HUES48 (cell line): ENCODE measurements at regions not wholly inside any gene's neighbourhood (a gene's known extent, or its start where the extent isn't known, plus 50 kb on each side); places are given as distances from the start of the nearest gene placed in this dataset.

Experiments used
- H3K27ac ChIP-seq: one replicate; pipeline ENCODE4 v1.7.0; 2013; ENCODE audit warnings: low read depth, low read length, inconsistent platforms
- H3K27me3 ChIP-seq: 2 replicates; pipeline ENCODE4 v1.6.1; 2013; ENCODE audit warnings: mild to moderate bottlenecking, low read length; ENCODE audit not compliant: control insufficient read depth, insufficient read depth
- H3K36me3 ChIP-seq: 2 replicates; pipeline ENCODE4 v1.6.1; 2013; ENCODE audit warnings: low read length; ENCODE audit not compliant: control insufficient read depth, insufficient read depth
- H3K4me1 ChIP-seq: 2 replicates; pipeline ENCODE4 v1.6.1; 2013; ENCODE audit warnings: mild to moderate bottlenecking, low read length; ENCODE audit not compliant: control insufficient read depth, insufficient read depth
- H3K4me3 ChIP-seq: 2 replicates; pipeline ENCODE4 v1.5.1; 2013; ENCODE audit warnings: mild to moderate bottlenecking, low read depth, low read length
- H3K9ac ChIP-seq: 2 replicates; pipeline ENCODE4 v1.6.1; 2013; ENCODE audit warnings: mild to moderate bottlenecking, low read depth, low read length, moderate library complexity
- H3K9me3 ChIP-seq: 2 replicates; pipeline ENCODE4 v1.6.1; 2013; ENCODE audit warnings: low read length; ENCODE audit not compliant: control insufficient read depth, insufficient read depth

- no peak overlapping the region for H3K4me3 ChIP-seq
- H3K9me3 ChIP-seq: peaks cover 6% of the 10 kb centered on the region; the same call in 1 of the 2 replicates
These were observed 185.4 kb downstream of the FBXO15 start for GRCh38 chr18:73962256-73962655.

DNA sequence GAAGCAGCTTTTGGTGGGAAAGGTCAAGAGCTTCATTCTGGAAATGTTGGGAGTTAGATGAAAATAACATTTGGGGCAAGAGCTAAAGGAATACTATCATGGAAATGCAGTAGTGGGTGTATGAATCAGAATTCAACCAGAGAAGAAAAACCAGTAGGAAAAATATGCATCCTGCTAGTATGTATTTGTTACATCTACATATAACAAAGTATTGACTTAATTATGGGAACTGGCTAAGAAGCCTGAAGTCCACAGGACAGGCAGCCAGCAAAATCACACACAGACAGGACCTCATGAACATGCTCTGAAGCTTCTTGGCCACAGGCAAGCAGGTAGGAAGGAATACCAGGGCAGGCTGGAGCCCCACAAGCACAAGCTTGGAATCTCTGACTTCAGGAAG lies 185.8 kb downstream of the FBXO15 start:
- Histone ChIP-seq H3K27ac (no peak overlapping the region), H3K27me3 (no peaks in the 10 kb centered on the region), H3K4me3 (no peak overlapping the region), H3K36me3 (no peaks in the 10 kb centered on the region), H3K4me1 (peaks cover 8% of the 10 kb centered on the region), H3K9ac (no peak overlapping the region), H3K9me3 (peaks cover 6% of the 10 kb centered on the region; the same call in 1 of the 2 replicates)

More at GRCh38 chr18:73962256-73962655, 185.4 kb downstream of the FBXO15 start:
- H3K4me1 ChIP-seq: peaks cover 3% of the 10 kb centered on the region
- H3K9ac ChIP-seq: no peak overlapping the region
- no peaks in the 10 kb centered on the region for H3K36me3 ChIP-seq
- H3K27ac ChIP-seq: no peak overlapping the region
- H3K27me3 ChIP-seq: no peaks in the 10 kb centered on the region

GRCh38 chr18:73959352-73959751 lies 188.3 kb downstream of the FBXO15 start:
- Histone ChIP-seq H3K4me1 (peaks cover 14% of the 10 kb centered on the region), H3K9ac (no peak overlapping the region), H3K9me3 (peaks cover 6% of the 10 kb centered on the region; the same call in 1 of the 2 replicates), H3K4me3 (no peak overlapping the region), H3K36me3 (no peaks in the 10 kb centered on the region), H3K27me3 (no peaks in the 10 kb centered on the region), H3K27ac (no peak overlapping the region)

DNA sequence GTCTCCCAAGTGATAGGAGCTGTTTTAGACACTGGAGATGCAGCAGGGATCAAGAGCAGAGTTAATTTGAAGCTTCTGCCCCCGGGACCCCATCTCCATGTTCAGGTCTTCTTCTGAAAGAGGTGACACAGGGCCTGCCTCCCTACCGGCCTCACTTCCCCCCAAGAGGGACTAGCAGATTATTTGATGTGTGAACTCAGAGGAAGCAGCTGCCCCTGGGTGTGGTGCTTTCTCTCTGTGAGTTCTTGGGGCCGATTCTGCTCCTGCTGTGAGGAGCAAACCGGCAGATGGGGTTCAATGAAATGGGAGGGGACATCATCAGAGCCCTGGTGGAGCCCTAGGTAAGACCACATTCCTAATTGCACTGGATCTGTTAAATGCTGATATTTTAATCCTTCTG lies 193.4 kb downstream of the FBXO15 start:
- H3K27me3 ChIP-seq: no peaks in the 10 kb centered on the region
- peaks cover 14% of the 10 kb centered on the region for H3K4me1 ChIP-seq
- no peaks in the 10 kb centered on the region for H3K9me3 ChIP-seq
- no peak overlapping the region for H3K27ac ChIP-seq
- no peak overlapping the region for H3K9ac ChIP-seq
- H3K36me3 ChIP-seq: no peaks in the 10 kb centered on the region
- H3K4me3 ChIP-seq: no peak overlapping the region

GRCh38 chr18:73952296-73952946 lies 195.2 kb downstream of the FBXO15 start:
- peaks cover 12% of the 10 kb centered on the region for H3K4me1 ChIP-seq
- no peak overlapping the region for H3K27ac ChIP-seq
- H3K27me3 ChIP-seq: no peaks in the 10 kb centered on the region
- H3K9me3 ChIP-seq: no peaks in the 10 kb centered on the region
- no peak overlapping the region for H3K9ac ChIP-seq
- H3K4me3 ChIP-seq: no peak overlapping the region
- no peaks in the 10 kb centered on the region for H3K36me3 ChIP-seq

DNA sequence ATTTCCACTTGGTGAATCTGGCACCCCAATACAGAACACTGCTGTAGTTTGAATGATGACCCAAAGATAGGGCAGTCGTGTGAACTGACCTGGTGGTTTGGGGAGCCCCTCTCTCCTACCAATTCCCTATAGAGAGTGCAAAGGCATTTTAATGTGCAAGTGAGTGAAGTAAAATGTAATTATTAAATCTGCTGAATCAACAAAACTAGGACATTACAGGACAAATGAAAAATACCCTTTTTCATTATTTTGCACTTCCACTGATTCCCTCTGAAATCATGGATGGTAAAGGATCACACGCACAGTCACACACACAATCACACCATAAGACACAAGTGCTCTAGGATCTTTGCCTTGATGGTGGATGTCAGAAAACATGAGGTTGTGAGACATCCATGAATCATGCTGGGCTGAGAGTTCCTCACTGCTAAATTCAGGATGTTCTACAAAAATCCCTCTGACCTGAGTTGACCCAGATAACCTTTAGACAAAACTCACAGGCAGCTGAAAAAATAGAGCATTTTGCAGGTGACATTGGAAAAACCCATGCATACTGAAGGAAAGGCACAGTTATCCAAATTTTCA lies 197.4 kb downstream of the FBXO15 start:
- Histone ChIP-seq H3K4me3 (no peak overlapping the region), H3K9me3 (no peaks in the 10 kb centered on the region), H3K9ac (no peak overlapping the region), H3K27me3 (no peaks in the 10 kb centered on the region), H3K36me3 (no peaks in the 10 kb centered on the region), H3K4me1 (no peaks in the 10 kb centered on the region), H3K27ac (no peak overlapping the region)

- Histone ChIP-seq H3K9me3 (no peaks in the 10 kb centered on the region), H3K36me3 (no peaks in the 10 kb centered on the region), H3K4me3 (no peak overlapping the region), H3K9ac (no peak overlapping the region), H3K27me3 (no peaks in the 10 kb centered on the region), H3K4me1 (no peaks in the 10 kb centered on the region), H3K27ac (no peak overlapping the region)
These were observed 199.1 kb downstream of the FBXO15 start for GRCh38 chr18:73948497-73948896.

DNA sequence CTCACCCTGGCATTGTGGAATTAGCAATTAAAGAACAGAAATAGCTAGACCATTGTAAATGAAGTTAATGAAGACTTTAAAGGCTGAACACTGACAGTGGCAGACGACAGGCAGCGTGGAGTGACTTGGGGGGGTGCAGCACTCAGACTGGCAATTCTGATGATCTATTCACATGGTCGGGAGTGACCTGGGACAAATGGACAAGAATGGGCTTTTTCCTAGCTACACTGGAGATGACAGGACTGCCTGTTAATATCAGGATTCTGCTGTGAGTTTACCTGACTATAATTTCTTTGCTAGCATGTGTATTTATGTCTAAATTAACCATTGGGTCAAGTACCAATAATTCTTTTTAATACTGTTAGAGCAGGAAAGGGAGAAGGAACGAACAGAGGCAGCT lies 199.6 kb downstream of the FBXO15 start:
- no peaks in the 10 kb centered on the region for H3K27me3 ChIP-seq
- no peak overlapping the region for H3K9ac ChIP-seq
- H3K36me3 ChIP-seq: no peaks in the 10 kb centered on the region
- H3K4me3 ChIP-seq: no peak overlapping the region
- H3K4me1 ChIP-seq: no peaks in the 10 kb centered on the region
- H3K9me3 ChIP-seq: no peaks in the 10 kb centered on the region
- H3K27ac ChIP-seq: no peak overlapping the region

- Histone ChIP-seq H3K9me3 (no peaks in the 10 kb centered on the region), H3K4me1 (no peaks in the 10 kb centered on the region), H3K4me3 (no peak overlapping the region), H3K9ac (no peak overlapping the region), H3K36me3 (no peaks in the 10 kb centered on the region), H3K27ac (no peak overlapping the region), H3K27me3 (no peaks in the 10 kb centered on the region)
These were observed 200.3 kb downstream of the FBXO15 start for GRCh38 chr18:73947180-73947921.

DNA sequence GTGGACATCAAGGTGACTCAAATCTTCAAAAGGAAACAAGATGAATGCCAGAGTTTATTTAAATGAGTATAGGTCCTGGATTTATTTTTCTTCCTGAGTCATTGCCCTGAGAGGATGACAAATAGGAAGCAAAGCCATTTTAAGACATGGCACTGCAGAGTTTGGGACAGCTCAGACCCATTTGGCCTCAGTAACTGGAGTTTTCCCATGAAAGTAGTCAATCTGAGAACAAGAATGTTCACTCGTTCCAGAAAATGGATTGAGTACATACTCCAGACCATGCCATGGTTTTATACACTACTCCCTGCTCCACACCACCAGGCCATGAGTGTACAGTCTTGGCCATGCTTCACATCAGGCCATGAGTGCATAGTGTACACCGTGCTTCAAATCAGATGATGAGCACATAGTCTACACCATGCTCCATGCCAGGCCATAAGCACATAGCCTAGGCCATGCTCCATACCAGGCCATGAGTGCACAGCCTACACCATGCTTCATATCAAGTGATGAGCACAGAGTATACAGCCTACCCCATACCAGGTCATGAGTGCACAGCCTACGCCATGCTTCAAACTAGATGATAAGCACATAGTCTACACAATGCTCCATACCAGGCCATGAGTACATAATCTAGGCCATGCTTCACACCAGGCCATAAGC lies 202.4 kb downstream of the FBXO15 start:
- H3K27ac ChIP-seq: no peak overlapping the region
- H3K4me1 ChIP-seq: no peaks in the 10 kb centered on the region

DNA sequence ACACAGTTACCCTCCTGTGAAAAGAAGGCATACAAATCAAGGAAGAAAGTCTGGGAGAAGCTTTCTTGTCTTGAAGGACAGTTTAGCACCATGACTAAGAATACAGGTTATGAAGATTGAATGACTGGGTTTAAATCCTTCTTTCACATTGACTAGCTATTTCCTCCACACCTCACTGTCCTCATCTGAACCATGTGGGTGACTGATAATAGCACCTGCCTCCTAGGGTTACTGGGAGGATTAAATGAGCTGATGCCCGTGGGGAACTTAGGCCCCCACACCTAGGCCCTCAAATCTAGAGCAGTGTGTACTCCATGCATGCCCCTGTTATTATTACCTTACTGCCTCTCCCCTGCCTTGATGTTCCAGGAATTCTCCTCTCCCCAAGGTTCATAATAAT lies 202.9 kb downstream of the FBXO15 start:
- H3K9ac ChIP-seq: no peak overlapping the region
- H3K27ac ChIP-seq: no peak overlapping the region
- no peaks in the 10 kb centered on the region for H3K36me3 ChIP-seq
- no peaks in the 10 kb centered on the region for H3K27me3 ChIP-seq
- no peak overlapping the region for H3K4me3 ChIP-seq
- no peaks in the 10 kb centered on the region for H3K4me1 ChIP-seq
- no peaks in the 10 kb centered on the region for H3K9me3 ChIP-seq

More for the DNA sequence above, 202.4 kb downstream of the FBXO15 start:
- no peak overlapping the region for H3K9ac ChIP-seq
- no peaks in the 10 kb centered on the region for H3K27me3 ChIP-seq
- H3K36me3 ChIP-seq: no peaks in the 10 kb centered on the region
- no peak overlapping the region for H3K4me3 ChIP-seq
- no peaks in the 10 kb centered on the region for H3K9me3 ChIP-seq
